ENCODE measurements at regions not wholly inside any gene's neighbourhood (a gene's known extent, or its start where the extent isn't known, plus 50 kb on each side); places are given as distances from the start of the nearest gene placed in this dataset.

GRCh38 chr2:155846259-155846658, 486.3 kb downstream of the NR4A2 start:
- TF ChIP-seq ZNF311 (CRISPR knock-in tag; IDR thresholded peaks at IDR 0.05) = no peak
- TF ChIP-seq SOX6 (IDR thresholded peaks at IDR 0.05) = no peak
- no peak for TF ChIP-seq GMEB1 (CRISPR knock-in tag; IDR thresholded peaks at IDR 0.05)

Measured in K562 (cell line).